ENCODE measurements at regions not wholly inside any gene's neighbourhood (a gene's known extent, or its start where the extent isn't known, plus 50 kb on each side); places are given as distances from the start of the nearest gene placed in this dataset.

DNA sequence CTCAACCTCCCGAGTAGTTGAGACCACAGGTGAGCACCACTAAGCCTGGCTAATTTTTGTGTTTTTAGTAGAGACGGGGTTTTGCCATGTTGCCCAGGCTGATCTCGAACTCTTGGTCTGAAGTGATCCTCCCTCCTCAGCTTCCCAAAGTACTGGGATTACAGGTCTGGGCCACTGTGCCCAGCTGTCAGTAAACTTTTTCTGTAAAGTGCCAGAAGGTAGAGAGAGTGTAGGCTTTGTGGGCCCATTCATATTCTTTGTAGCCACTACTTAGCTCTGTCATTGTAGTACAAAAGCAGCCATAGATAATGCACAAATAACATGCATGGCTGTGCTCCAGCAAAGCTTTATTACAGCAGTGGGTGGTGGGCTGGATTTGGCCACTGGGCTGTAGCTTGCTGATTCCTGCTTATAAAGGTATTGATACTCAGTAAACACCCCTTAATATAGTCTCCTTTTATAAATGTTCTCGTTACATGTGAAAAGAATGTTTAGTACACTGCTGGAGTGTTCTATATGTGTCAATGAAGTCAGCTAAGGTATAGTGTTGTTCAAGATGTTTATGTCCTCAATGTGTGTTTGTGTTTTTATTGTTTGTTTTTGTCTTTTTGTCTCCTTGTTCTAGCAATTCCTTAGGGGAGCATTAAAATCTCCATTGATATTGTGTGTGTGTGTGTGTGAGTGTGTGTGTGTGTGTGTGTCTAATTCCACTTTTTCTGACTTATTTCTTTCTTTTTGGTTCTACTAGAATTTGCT lies 644.7 kb upstream of the DPP6 start:
- Histone ChIP-seq H3K18ac (ENCODE audit: low read depth, low read length) (no peak overlapping the region), H3K79me1 (ENCODE audit: low read depth in 1 of 2, low read length in 2 of 2) (no peaks in the 10 kb centered on the region), H3K9me1 (ENCODE audit: insufficient read depth, low read length) (no peaks in the 10 kb centered on the region), H3K56ac (ENCODE audit: extremely low read depth, insufficient read depth, low read length) (no peak overlapping the region), H2BK15ac (ENCODE audit: low read depth, low read length) (no peak overlapping the region), H3K9ac (ENCODE audit: low read depth, low read length) (no peak overlapping the region), H2BK120ac (ENCODE audit: low read depth, low read length) (no peak overlapping the region), H3K9me3 (ENCODE audit: control insufficient read depth, insufficient read depth, low read length) (peaks cover 34% of the 10 kb centered on the region), H4K8ac (ENCODE audit: low read depth in 2 of 2, low read length in 2 of 2) (no peak overlapping the region), H3K23ac (ENCODE audit: low read depth, low read length) (no peak overlapping the region), H3K36me3 (ENCODE audit: control insufficient read depth, insufficient read depth, low read length) (no peaks in the 10 kb centered on the region), H2BK20ac (ENCODE audit: low read depth, low read length) (no peak overlapping the region), H4K91ac (ENCODE audit: insufficient read depth, low read depth, low read length) (no peak overlapping the region), H2AK9ac (replicated peaks; ENCODE audit: low read depth, low read length, poor library complexity) (no peak overlapping the region), H3K4me3 (ENCODE audit: insufficient read depth, low read depth, low read length) (no peak overlapping the region), H4K5ac (ENCODE audit: low read depth, low read length) (no peak overlapping the region), H3K4me1 (ENCODE audit: control insufficient read depth, insufficient read depth, low read length) (no peaks in the 10 kb centered on the region), H3K4ac (ENCODE audit: low read depth, low read length) (no peak overlapping the region), H2AK5ac (ENCODE audit: low read depth, low read length) (no peak overlapping the region), H2AFZ (replicated peaks; ENCODE audit: low read length, poor library complexity) (no peak overlapping the region), H4K20me1 (ENCODE audit: insufficient read depth, low read length) (no peaks in the 10 kb centered on the region), H3K14ac (replicated peaks; ENCODE audit: low read depth, low read length) (no peak overlapping the region), H2BK5ac (ENCODE audit: low read depth, low read length, poor library complexity, severe bottlenecking) (peak overlapping the region; percentile 41), H3K4me2 (ENCODE audit: low read depth, low read length) (no peak overlapping the region), H3K27ac (ENCODE audit: insufficient read depth, low read length) (no peak overlapping the region), H3K27me3 (ENCODE audit: control insufficient read depth, insufficient read depth, low read length) (no peaks in the 10 kb centered on the region)
- in situ Hi-C loops (cut with MboI; ENCODE audit: low sequenced_read_pairs) (no loop called here), intact Hi-C loops (cut with micrococcal nuclease) (no loop called here), dilution Hi-C loops (cut with HindIII; ENCODE audit: low sequenced_read_pairs, unreplicated experiment) (no loop called here)
- ChIA-PET POLR2A (ENCODE audit: unreplicated experiment) (no interaction called here), CTCF (no interaction called here)
- BruUV-seq (replicated peaks) = no TSS peak
- DNase-seq = no peak
- no CpG with 5 or more reads among the region's 4 CpGs for WGBS, 2 experiments (ENCODE audit: extremely low coverage in 2 of 2, insufficient read length in 1 of 2)
- no peak for ATAC-seq (ENCODE audit: low read depth)
- TF ChIP-seq RCOR1 (IDR thresholded peaks at IDR 0.05; ENCODE audit: insufficient replicate concordance, low read length) (no peak), MXI1 (IDR thresholded peaks at IDR 0.05; ENCODE audit: borderline replicate concordance, low read depth, low read length) (no peak), NFE2L2 (IDR thresholded peaks at IDR 0.05; ENCODE audit: low read depth, low read length) (no peak), CEBPB (IDR thresholded peaks at IDR 0.05; ENCODE audit: low read depth, low read length) (no peak), MAFK (IDR thresholded peaks at IDR 0.05; ENCODE audit: low read depth, low read length) (no peak), POLR2A (IDR thresholded peaks at IDR 0.05; ENCODE audit: low read depth, low read length) (no peak), BHLHE40 (IDR thresholded peaks at IDR 0.05; ENCODE audit: low read depth, low read length) (no peak)
- TF ChIP-seq, protein P1, sequence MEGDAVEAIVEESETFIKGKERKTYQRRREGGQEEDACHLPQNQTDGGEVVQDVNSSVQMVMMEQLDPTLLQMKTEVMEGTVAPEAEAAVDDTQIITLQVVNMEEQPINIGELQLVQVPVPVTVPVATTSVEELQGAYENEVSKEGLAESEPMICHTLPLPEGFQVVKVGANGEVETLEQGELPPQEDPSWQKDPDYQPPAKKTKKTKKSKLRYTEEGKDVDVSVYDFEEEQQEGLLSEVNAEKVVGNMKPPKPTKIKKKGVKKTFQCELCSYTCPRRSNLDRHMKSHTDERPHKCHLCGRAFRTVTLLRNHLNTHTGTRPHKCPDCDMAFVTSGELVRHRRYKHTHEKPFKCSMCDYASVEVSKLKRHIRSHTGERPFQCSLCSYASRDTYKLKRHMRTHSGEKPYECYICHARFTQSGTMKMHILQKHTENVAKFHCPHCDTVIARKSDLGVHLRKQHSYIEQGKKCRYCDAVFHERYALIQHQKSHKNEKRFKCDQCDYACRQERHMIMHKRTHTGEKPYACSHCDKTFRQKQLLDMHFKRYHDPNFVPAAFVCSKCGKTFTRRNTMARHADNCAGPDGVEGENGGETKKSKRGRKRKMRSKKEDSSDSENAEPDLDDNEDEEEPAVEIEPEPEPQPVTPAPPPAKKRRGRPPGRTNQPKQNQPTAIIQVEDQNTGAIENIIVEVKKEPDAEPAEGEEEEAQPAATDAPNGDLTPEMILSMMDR (conservative IDR thresholded peaks at IDR 0.05; ENCODE audit: low read depth, low read length) = no peak
- TF ChIP-seq, protein P2, sequence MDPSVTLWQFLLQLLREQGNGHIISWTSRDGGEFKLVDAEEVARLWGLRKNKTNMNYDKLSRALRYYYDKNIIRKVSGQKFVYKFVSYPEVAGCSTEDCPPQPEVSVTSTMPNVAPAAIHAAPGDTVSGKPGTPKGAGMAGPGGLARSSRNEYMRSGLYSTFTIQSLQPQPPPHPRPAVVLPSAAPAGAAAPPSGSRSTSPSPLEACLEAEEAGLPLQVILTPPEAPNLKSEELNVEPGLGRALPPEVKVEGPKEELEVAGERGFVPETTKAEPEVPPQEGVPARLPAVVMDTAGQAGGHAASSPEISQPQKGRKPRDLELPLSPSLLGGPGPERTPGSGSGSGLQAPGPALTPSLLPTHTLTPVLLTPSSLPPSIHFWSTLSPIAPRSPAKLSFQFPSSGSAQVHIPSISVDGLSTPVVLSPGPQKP (IDR thresholded peaks at IDR 0.05; ENCODE audit: borderline replicate concordance, low read depth, low read length) = no peak
